GM21447 (cell line): ENCODE measurements at regions not wholly inside any gene's neighbourhood (a gene's known extent, or its start where the extent isn't known, plus 50 kb on each side); places are given as distances from the start of the nearest gene placed in this dataset.

ENCODE experiments used
- ATAC-seq: cut with Tn5 transposase; IDR thresholded peaks from one replicate; pipeline ENCODE4 v1.9.1; 2021; ENCODE audit not compliant: unreplicated experiment

DNA sequence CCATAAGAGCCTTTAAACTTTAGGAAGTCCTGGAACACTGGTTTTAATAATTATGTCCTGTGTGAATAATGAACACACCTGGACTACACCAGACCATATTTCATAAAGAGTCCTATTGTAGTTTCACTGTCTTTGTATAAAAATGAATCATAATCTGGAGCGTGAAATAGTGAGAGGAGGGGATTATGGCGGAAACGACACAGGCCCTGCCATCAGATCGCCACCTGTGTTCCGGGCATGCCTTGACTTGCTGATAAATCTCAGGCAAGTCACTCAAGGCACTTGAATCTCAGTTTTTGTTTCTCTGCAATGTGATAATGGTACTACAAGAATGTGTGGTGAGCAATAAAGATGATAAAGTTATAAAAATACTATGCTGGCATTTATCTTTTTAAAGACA is 995.5 kb downstream of the MCTP2 start:
- no peak for ATAC-seq

DNA sequence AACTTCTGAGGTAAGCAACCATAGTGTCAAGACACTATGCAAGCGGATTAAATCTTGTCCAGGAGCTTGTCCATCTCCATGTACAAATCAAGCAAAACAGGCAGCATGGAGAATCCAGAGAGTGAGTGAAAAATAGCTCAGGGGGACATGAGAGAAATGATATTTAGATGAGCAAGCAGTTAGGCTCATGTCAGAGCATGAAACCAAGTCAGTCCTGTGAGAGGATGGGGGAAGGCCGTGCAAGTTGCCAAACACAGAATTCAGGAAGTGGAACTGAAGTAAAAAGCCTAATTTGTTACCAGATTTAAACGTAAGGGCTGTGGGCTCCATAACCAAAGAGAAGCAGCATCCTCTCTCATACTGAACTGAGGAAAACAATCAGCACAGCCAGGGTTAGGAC is 995.9 kb downstream of the MCTP2 start:
- no peak for ATAC-seq

DNA sequence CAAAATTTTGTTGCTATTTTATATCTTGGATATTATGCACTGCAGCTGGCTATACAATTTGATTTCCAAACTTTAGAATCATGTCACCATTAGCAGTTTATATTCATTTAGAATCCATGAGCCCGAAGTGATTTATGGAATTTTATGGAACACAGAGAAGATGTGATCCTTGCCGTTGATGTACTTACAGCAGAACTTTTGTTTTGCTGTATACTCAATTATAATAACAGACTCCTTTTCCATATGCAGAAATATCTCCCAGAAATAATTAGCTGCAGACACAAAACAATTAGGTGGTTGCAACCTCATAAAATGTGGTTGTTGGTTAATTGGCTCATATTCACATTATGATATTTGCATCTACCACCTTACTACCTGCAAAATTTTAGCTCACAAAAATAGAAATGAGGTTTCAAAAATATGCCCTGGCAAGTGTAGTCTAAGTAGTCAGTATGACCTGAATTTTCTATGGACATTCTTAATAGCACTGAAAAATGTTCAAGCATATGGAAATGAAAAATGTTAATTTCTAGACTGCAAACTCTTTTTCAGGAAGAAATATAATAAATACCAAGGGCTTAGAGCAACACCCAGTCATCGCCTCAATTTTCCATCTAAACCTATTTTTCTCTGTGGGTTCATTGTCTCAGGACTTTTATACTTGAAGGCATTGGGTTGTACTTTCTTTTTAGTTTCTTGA is 997.6 kb downstream of the MCTP2 start:
- ATAC-seq: no peak

DNA sequence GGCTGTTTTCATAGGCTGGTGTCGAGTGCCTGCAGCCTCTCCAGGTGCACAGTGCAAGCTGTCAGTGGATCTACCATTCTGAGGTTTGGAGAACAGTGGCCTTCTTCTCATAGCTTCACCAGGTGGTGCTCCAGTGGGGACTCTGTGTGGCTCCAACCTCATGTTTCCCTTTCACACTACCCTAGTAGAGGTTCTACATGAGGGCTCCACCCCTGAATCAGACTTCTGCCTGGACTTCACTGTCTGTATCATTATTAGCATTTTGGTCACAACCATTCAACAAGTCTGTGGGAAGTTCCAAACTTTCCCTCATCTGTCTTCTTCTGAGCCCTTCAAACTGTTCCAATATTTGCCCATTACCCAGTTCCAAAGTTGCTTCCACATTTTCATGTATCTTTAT is 1003.7 kb downstream of the MCTP2 start:
- ATAC-seq: no peak

DNA sequence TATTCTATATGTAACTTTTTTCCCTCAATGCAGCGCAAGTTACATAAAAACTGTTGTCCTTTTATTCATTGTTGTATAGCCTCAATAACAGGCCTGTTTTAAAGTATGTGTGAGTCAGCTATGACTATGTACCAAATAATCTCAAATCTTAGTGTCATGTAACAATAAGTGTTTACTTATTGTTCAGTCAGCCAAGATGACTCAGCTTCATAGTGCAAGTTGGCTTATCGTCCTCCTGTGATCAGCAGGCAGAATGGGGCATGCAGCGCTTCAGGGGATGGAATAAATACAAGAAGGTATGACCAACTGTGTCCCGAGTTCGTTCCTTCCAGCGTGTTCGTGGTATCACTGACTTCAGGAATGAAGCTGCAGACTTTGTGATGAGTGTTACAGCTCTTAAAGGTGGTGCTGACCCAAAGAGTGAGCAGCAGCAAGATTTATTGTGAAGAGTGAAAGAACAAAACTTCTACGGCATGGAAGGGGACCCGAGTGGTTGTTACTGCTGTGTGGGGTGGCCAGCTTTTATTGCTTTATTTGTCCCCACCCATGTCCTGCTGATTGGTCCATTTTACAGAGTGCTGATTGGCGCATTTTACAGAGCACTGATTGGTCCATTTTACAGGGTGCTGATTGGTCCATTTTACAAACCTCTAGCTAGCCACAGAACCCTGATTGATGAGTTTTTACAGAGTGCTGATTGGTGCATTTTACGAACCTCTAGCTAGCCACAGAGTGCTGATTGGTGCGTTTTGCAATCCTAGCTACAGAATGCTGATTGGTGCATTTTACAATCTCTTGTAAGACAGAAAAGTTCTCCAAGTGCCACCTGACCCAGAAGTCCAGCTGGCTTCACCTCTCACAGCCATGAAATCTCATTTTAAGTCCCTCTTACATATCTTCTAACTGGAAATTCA is 1016.0 kb downstream of the MCTP2 start:
- no peak for ATAC-seq

DNA sequence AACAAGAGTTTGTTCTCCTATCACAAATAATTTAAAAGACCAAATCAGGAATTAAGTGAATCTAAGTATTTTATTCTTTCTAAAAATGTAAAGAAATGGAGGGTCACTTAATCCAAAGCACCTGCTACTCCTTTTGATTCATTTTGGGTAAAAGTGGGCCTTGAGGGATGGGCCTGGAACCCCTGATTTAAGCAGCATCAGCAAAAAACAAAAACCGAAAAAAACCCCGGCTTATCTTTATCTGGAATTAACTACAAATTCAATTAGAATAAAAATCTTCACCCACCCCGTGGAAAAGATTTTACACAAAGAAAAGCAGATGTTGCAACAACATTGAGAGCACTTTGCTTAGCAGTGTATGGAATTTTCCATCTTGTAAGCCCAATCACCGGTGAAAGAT is 1018.2 kb downstream of the MCTP2 start:
- ATAC-seq: no peak

DNA sequence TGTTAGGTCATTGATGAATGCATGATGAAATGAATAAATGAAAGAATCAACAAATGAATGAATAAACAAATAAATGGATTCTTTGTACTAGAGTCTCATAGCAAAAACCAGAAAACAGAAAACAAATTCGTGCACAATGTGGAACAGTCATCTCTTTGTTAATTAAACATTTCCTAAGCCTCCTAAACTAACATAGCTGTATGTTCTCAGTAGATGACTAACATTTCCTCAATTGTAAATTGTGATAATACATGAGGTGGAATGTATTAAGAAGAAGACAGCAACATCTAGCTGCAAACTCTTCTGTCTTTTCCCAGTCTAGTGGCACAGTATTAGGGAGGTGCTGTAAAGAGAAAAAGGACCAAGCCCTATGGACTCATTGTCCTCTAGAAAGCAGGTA is 1021.0 kb downstream of the MCTP2 start:
- no peak for ATAC-seq

DNA sequence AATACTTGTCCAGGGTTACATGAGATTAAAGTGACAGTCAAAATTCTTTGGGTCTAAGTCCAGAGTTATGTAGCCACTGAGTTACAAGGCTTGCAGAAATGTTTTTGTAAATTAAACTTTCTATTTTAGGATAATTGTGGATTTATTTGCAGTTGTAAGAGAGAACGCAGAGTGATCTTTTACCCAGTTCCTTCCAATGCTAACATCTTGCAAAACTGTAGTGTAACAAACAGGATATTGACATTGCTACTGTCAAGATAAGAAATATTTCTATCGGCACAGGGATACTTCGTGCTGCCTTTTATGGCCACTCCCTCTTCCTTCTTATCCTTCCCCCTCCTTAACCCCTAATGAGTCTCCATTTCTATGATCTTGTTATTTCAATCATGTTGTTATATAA is 1022.9 kb downstream of the MCTP2 start:
- no peak for ATAC-seq

DNA sequence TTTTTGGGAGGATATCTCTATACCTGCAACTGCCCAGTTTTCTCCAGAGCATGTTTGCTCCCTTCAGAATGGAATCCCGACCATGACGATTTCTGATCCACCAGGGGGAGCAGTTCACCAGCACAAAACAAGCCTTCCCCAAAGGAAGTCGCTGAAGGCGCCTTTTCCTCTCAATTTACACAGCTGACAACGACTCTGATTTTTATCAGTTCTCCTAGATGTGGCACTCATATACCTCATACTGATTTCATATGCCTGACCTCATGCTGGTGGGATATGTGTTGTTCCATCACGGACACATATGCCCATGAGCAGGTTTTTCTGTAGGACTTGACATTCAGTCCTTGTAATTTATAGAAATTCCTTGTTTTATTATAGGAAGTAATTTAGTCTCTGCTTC is 1028.2 kb downstream of the MCTP2 start:
- ATAC-seq: peak; percentile 77

DNA sequence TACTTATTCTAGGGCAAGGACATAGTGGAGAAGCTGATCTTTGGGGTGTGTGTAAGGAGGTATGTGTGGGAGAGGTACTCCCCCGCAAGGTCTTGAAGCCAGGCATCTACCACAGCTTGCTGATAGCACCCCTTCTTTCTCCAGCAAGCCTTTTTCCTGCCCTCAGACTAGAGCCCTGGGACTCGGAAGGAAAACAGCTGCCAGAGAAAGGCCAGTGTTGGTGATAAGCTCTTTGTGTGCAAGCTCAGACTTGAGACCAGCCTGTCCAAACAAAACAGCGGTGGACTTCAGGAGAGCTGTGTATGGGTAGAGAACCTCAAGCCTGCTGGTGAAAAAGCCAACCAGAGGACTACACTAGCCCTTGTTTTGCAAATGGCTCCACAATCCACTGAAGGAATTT is 1028.6 kb downstream of the MCTP2 start:
- no peak for ATAC-seq

DNA sequence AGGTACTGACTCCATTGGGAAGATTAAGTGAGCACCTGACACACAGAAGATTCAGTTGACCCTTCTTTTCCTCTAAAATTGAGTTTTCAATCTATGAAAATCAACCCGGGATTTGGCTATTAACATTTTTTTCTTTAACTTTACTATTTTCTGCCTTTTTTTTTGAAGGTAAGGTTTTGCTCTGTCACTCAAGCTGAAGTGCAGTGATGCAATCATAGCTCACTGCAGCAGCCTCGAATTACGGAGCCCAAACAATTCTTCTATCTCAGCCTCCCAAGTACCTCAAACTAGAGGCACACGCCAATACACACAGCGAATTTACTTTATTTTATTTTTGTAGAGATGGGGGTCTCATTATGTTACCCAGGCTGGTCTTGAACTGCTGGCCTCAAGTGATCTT is 1029.5 kb downstream of the MCTP2 start:
- ATAC-seq: no peak

DNA sequence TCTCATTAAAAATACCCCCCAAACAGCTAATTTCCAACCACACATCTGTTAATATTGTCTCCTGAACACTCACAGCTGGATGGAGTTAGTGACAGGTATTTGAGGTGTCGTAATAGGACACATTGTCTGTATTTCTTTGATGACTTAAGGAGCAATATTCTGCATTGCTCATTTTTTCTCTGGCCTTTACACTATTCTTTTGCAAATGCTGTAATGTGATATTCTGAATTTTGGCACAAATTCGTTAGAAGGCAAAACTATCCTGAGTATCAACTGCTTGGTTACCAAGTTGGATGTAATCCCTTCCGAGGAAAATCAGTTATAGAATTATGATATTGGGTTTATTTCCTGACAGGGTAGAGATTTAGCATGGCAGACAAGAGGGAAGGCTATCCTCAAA is 1030.2 kb downstream of the MCTP2 start:
- no peak for ATAC-seq

DNA sequence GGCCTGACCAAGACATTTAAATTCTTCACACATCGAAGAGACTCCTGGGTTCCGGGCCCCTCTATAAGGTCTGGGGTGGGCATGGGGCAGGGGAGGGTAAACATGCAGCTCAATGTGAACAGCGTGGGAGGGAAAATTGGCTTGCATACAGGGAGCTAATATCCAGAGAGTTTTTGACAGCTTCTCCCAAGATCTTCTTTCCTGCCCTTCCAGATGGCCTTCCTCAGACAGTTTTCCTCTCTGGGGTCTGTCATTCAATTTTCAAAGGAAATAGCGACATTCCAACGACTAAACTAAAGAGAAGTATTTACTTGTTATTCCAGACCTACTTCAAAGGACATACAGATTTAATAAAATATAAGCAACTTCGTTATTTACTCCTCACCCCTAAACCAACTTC is 1030.6 kb downstream of the MCTP2 start:
- ATAC-seq: no peak

DNA sequence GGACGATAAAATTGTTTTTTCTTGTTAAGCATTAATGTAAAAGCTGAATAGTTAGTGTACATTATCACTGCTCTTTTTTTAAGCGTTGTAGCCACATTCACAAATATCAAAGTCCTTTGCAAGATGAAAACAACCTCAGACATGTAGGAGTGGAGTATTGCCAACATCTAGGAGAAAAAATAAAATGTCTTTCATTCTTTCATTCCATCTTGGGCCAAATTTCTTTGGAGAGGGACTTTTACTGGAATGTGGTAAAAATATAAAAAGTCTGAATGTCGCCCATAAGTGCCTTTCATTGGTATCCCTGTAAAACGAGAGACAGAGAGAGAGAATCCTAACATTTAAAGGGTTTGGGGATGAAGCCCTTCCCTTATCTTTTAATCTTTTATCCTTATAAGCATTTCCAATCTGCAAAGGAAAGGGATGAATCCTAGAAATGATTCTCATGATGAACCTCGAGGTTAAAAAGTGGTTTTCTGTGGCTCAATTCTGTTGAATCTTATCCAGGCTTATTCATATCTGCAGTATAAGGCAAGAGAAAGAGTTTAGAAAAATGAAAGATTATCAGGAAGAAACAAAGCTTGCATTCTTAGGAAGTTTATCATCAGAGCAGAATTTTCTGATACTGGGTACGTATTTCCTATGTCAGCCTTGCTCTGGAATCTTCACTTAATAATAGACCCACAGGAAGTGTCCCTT is 1031.7 kb downstream of the MCTP2 start:
- ATAC-seq: no peak

DNA sequence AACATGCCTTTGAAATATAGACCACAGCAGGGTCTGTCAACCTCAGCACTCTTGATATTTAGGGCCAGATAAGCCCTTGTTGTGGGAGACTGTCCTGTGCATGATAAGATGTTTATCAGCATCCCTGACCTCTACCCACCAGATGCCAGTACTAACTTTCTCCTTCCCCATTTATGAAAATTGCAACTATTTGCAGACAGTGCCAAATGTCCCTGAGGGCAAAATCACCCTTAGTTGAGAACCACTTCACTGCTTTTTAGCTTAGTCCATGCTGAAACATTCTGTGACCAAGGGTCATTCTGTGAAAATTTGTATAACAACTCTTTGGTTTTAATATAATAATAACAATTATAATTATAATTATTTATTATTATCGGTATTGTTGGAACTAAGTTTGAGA is 1032.4 kb downstream of the MCTP2 start:
- ATAC-seq: no peak

DNA sequence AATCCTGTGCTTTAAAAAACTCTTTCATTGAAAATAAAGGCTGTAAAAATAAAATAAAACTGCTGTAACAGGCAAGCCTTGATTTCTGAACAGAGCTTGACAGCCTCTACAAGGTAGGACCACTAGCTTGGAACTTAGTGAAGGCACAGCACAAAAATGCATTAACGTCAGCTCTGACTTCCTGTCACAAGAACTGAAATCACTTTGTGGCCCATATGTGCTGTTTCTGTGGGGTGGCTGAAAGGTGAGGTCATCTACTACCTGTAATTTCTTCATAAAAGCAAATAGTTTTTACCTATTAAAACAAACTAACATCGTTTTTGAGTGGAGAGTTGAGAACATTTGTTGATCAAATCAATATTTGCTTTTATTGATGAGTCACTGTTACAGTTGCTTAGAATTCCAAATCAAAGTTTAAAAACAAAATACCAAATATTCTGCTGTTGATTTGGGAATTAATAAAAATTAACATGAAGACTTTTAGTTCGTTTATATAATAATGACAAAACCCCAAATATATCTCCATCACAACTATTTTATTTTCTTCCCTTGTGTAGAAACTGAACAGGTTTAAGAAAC is 1034.1 kb downstream of the MCTP2 start:
- no peak for ATAC-seq

DNA sequence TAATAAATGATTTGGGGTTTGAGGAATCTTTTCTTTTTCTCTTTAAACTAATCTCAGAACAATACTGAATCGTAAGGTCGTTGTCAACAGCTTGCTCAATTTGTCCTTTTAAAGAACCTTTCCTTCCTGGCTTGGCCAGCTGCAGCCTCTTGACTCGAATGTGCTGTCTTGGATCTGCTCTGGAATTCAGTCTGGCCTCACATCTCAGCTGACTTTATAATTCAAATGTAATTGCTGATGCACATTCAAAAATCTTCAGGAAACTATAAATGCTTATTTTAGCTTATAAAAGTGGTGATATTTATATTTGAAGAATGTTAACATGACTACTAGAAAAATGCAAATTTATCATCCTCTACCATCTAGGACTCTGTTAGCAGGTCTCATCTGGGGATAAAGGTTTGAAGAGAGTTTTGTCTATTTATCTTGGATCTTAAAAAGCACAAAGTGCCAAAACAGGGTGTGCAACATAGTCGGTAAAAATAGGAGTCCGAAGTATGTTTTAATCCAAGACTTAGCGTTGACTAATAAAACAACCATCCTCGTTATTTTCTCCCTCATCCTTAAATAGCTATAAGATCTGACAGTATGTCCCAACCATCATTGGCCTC is 1035.2 kb downstream of the MCTP2 start:
- ATAC-seq: no peak

DNA sequence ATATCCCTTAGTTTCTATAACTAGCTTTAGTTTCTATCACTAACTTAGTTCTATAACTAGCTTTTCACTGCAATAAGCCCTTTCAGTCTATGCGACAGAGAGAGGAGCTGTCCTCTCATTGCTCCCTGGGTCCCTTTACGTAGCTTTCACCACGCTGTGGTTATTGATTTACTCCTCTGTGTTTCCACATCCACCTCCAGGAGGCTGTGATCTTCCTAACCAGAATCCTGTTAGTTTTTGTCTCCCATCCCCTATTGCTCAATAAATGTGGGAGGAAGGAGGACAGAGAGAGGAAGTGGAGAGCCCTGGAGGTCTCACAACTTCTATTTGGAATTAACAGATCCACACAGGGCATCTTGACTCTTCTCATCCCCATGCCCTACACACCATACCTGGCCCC is 1036.1 kb downstream of the MCTP2 start:
- ATAC-seq: no peak

DNA sequence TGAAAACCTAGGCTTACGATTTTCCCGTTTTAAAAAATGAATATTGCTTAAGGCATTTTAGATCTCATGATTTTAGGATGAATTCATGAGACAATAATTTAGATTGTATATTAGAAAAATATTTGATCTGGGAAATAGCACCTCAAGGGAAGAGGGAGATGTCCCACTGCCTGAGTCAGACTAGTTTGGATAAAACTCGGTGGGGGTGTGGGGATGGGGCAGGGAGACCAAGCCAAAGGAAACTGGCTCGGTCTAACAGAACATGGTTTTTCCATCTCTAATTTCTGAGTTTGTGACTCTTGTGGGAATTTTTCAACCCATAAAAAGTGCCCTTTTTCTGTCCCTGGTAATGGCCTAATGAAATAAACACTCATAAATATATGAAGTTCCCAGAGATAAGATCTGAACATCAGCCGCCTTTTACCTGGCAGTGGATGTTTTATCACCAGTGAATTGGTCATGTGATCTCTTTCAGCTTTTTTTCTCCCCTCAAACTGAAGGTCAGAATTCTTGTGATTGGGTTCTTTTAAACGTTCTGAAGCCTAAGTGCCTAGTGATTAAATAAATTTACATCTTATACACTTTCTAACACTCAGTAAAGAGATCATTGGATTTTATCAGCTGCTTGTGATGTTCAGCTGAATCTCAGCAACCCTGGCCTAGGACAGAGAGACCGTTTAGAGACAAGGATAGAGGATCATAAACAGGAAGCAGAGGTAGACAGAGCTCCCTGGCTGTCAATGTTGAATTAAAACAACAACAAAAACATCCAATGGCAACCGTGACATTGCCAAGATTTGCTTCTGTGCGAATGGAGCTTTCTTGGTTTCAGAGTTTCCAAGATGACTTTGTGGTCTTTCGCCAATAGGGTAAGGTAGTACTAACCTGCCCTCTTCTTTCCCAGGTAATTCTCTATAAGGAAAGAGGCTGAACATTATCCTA is 1038.2 kb downstream of the MCTP2 start:
- no peak for ATAC-seq

DNA sequence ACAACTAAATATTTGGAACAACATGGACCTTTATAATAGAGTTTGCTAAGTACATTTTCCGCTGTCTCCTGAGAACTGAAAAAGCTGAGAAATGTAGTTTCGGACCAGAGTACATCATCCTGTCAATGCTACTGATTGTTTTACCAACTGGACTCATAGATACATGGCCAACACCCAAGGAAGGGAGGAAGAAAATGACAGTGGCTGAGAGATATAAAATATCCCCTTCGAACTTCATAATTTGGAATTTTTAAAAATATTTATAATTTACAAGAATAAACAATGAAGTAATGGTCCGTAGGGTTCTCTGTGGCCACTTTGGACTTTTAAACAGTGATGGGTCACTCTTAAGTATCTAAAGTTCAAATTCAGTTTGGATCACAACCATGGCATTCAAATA is 1042.7 kb downstream of the MCTP2 start:
- no peak for ATAC-seq
